ENCODE measurements at regions not wholly inside any gene's neighbourhood (a gene's known extent, or its start where the extent isn't known, plus 50 kb on each side); places are given as distances from the start of the nearest gene placed in this dataset.
"Not testable (repeated sequence)": the region's sequence is repeated elsewhere in the genome, so short reads cannot be mapped to it uniquely, and the experiment has no call there.

GRCh38 chr3:152641198-152641597, 193.7 kb upstream of the P2RY1 start:
- H3K4me1 ChIP-seq, result peaks cover 28% of the 10 kb centered on the region
- no peak overlapping the region for H3K4me3 ChIP-seq (ENCODE audit: low read depth, low read length)
- TF ChIP-seq CTCF (IDR thresholded peaks at IDR 0.05; ENCODE audit: low read depth, low read length), result no peak
- H3K9me3 ChIP-seq, result no peaks in the 10 kb centered on the region
- no peaks in the 10 kb centered on the region for H3K27me3 ChIP-seq
- no peaks in the 10 kb centered on the region for H3K36me3 ChIP-seq
- no peak for DNase-seq

DNA sequence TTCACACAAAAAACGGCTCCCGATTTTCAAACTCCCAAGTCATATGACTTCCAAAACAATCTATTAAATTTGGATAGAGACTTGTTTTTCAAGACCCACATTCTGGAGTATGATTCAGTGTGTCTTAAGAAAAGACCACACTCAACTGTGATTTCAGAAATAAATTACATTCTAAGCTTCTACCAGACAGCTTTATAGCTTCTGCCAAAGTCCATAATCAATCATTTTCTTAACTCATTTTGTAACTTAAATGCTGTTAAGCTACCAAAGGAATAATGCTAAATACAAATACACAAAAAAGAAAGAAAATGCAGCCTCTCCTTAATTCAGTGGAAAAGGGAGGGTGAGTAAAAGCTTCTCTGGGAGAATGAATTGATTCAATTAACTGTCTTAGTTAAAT, 192.3 kb upstream of the P2RY1 start:
- no peaks in the 10 kb centered on the region for H3K9me3 ChIP-seq
- H3K4me1 ChIP-seq, result peaks cover 28% of the 10 kb centered on the region
- no peaks in the 10 kb centered on the region for H3K36me3 ChIP-seq
- no peak for TF ChIP-seq CTCF (IDR thresholded peaks at IDR 0.05; ENCODE audit: low read depth, low read length)
- no peak overlapping the region for H3K4me3 ChIP-seq (ENCODE audit: low read depth, low read length)
- DNase-seq, result no peak
- no peaks in the 10 kb centered on the region for H3K27me3 ChIP-seq

DNA sequence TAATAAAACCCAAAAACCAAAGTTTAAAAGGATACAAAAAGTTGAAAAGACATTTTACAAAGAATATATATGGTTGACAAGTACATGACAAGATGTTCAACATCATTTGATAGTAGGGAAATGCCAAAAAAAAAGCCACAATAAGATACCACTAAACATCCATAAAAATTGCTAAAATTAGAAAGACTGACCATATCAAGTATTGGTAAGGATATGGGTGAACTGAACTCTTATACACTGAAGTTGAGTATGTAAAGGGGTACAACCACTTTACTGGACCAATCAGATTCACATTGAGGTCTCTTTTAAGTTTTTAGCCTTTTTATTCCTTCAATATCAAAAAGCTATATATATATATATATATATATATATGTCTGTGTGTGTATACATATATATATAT, 190.5 kb upstream of the P2RY1 start:
- DNase-seq, result no peak
- no peak for TF ChIP-seq CTCF (IDR thresholded peaks at IDR 0.05; ENCODE audit: low read depth, low read length)
- Histone ChIP-seq H3K4me3 (ENCODE audit: low read depth, low read length) (no peak overlapping the region), H3K4me1 (peaks cover 15% of the 10 kb centered on the region), H3K27me3 (no peaks in the 10 kb centered on the region), H3K36me3 (no peaks in the 10 kb centered on the region), H3K9me3 (no peaks in the 10 kb centered on the region)

DNA sequence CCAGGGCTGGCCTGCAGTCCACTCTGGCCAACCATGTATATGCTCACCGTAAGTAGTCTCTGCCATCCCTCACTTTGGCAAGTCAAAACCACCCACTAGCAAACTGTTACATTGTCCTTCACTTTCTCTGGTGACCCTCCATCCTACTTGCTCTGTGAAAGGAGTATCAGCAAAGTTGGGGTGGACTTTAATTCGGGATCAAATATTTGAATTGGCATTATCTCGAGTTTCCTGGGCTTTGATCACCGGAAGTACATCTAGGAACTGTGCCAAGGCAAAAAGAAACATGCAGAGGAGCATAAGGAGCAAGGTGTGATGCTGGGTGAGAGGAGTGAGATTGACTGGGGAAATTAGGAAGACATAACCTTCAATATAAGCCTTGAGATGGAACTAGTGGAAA, 188.9 kb upstream of the P2RY1 start:
- Histone ChIP-seq H3K9me3 (no peaks in the 10 kb centered on the region), H3K4me1 (peaks cover 14% of the 10 kb centered on the region), H3K4me3 (ENCODE audit: low read depth, low read length) (no peak overlapping the region), H3K36me3 (no peaks in the 10 kb centered on the region), H3K27me3 (no peaks in the 10 kb centered on the region)
- no peak for TF ChIP-seq CTCF (IDR thresholded peaks at IDR 0.05; ENCODE audit: low read depth, low read length)
- no peak for DNase-seq

DNA sequence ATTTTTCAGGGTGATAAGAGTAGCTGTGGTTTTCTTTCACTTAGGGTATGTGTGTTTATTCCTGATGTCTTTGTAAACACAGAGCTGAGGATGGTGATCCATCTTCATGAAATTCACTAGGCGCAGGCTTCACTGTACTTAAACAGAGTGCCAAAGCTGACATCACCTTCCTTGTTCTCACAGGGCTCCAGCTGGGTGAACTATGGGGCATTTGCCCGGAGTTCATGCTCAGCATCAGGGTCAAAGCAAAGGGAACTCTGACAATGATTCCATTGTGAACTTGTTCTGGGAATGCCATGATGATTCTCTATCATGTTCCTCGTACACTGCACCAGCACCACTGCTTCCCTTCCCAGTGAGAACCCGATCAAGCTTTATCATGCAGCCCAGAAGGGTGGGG, 184.8 kb upstream of the P2RY1 start:
- no peaks in the 10 kb centered on the region; the same call in 1 of the 2 replicates for H3K4me1 ChIP-seq
- H3K9me3 ChIP-seq, result no peaks in the 10 kb centered on the region
- no peak for DNase-seq
- no peak overlapping the region for H3K4me3 ChIP-seq (ENCODE audit: low read depth, low read length)
- TF ChIP-seq CTCF (IDR thresholded peaks at IDR 0.05; ENCODE audit: low read depth, low read length), result no peak
- no peaks in the 10 kb centered on the region for H3K27me3 ChIP-seq
- H3K36me3 ChIP-seq, result no peaks in the 10 kb centered on the region

DNA sequence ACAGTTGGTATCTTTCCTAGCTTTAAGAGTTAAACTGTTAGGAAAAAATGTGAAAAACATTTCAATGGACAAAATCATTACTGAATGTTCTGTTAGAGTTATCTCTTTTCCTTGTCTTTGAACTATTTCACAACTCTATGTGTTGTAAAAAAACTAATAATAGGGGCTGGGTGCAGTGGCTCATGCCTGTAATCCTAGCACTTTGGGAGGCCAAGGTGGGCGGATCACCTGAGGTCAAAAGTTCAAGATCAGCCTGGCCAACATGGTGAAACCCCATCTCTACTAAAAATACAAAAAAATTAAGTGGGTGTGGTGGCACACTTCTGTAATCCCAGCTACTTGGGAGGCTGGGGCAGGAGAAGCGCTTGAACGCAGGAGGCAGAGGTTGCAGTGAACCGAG, 184.0 kb upstream of the P2RY1 start:
- not testable (repeated sequence) for H3K4me3 ChIP-seq (ENCODE audit: low read depth, low read length); H3K9me3 ChIP-seq; H3K27me3 ChIP-seq; H3K4me1 ChIP-seq; H3K36me3 ChIP-seq; DNase-seq
